ENCODE measurements at regions not wholly inside any gene's neighbourhood (a gene's known extent, or its start where the extent isn't known, plus 50 kb on each side); places are given as distances from the start of the nearest gene placed in this dataset.

GRCh38 chr1:185468626-185469025 is 151.6 kb upstream of the IVNS1ABP start:
- TF ChIP-seq POLR2AphosphoS5 (IDR thresholded peaks at IDR 0.05; ENCODE audit: low read depth, low read length), result no peak
- no peak for TF ChIP-seq TAF1 (IDR thresholded peaks at IDR 0.05; ENCODE audit: borderline replicate concordance, low read depth, low read length)
- no peak for TF ChIP-seq POLR2A (IDR thresholded peaks at IDR 0.05; ENCODE audit: low read depth, low read length)
